ENCODE measurements at regions not wholly inside any gene's neighbourhood (a gene's known extent, or its start where the extent isn't known, plus 50 kb on each side); places are given as distances from the start of the nearest gene placed in this dataset.

GRCh38 chr6:85866758-85867401 lies 224.2 kb upstream of the SYNCRIP start:
- Histone ChIP-seq H3K79me2 (ENCODE audit: control insufficient read depth, insufficient read depth, low read length) (no peaks in the 10 kb centered on the region), H3K36me3 (replicated peaks in 1 of 2; ENCODE audit: control extremely low read depth in 1 of 2, control insufficient read depth in 1 of 2, extremely low read depth in 1 of 2, insufficient read depth in 2 of 2, low read length in 1 of 2) (no peaks in the 10 kb centered on the region), H3K4me2 (replicated peaks; ENCODE audit: low read depth, low read length, poor library complexity, severe bottlenecking) (no peak overlapping the region), H3K9ac (ENCODE audit: low read length) (no peak overlapping the region), H3K9me3 (ENCODE audit: control extremely low read depth in 1 of 3, control insufficient read depth in 2 of 3, insufficient read depth in 1 of 3, low read length in 2 of 3) (no peaks in the 10 kb centered on the region), H2AFZ (ENCODE audit: insufficient read depth, low read depth, low read length, poor library complexity, severe bottlenecking) (no peak overlapping the region), H3K27me3 (replicated peaks in 1 of 4; ENCODE audit: control extremely low read depth in 1 of 4, control insufficient read depth in 3 of 4, insufficient read depth in 4 of 4, low read length in 3 of 4) (no peaks in the 10 kb centered on the region), H3K27ac (ENCODE audit: low read length in 2 of 2) (no peak overlapping the region), H3K4me1 (ENCODE audit: control insufficient read depth in 2 of 2, insufficient read depth in 2 of 2, low read length in 2 of 2) (no peaks in the 10 kb centered on the region), H4K20me1 (ENCODE audit: control insufficient read depth, insufficient read depth, low read length, poor library complexity, severe bottlenecking) (no peaks in the 10 kb centered on the region), H3K4me3 (ENCODE audit: control extremely low read depth in 1 of 5, extremely low read depth in 1 of 5, insufficient read depth in 1 of 5, low read depth in 2 of 5, low read length in 4 of 5) (no peak overlapping the region)
- WGBS (ENCODE audit: insufficient coverage), result 85% methylated on average over 7 of the region's 10 CpGs
- TF ChIP-seq CTCF (IDR thresholded peaks at IDR 0.05), result no peak
- no peak for TF ChIP-seq EZH2 (IDR thresholded peaks at IDR 0.05; ENCODE audit: borderline replicate concordance, insufficient read depth, low read depth, low read length, poor library complexity, severe bottlenecking)
- intact Hi-C loops (cut with micrococcal nuclease), result no loop called here
- Mint-ChIP-seq H3K4me1 (no peaks in the 10 kb centered on the region), H3K27me3 (no peaks in the 10 kb centered on the region), H3K9me3 (ENCODE audit: insufficient read depth) (no peaks in the 10 kb centered on the region), H3K4me3 (no peak overlapping the region), H3K27ac (no peak overlapping the region)
- ChIA-PET CTCF (no interaction called here), POLR2A (no interaction called here)
- no peak for ATAC-seq (ENCODE audit: low read depth)
- no peak for DNase-seq

GRCh38 chr6:85866370-85866730 lies 223.7 kb upstream of the SYNCRIP start:
- no peaks in the 10 kb centered on the region for H3K79me2 ChIP-seq (ENCODE audit: control insufficient read depth, insufficient read depth, low read length)
- peak overlapping the region; percentile 46 for H3K4me2 ChIP-seq (replicated peaks; ENCODE audit: low read depth, low read length, poor library complexity, severe bottlenecking)
- H3K27me3 Mint-ChIP-seq, result no peaks in the 10 kb centered on the region
- ATAC-seq (ENCODE audit: low read depth) (no peak), DNase-seq (no peak)
- H3K27me3 ChIP-seq (replicated peaks in 1 of 4; ENCODE audit: control extremely low read depth in 1 of 4, control insufficient read depth in 3 of 4, insufficient read depth in 4 of 4, low read length in 3 of 4), result no peaks in the 10 kb centered on the region
- no peaks in the 10 kb centered on the region for H3K4me1 Mint-ChIP-seq
- ChIA-PET CTCF (no interaction called here), POLR2A (no interaction called here)
- TF ChIP-seq EZH2 (IDR thresholded peaks at IDR 0.05; ENCODE audit: borderline replicate concordance, insufficient read depth, low read depth, low read length, poor library complexity, severe bottlenecking) (no peak), CTCF (IDR thresholded peaks at IDR 0.05) (no peak)
- no peak overlapping the region for H3K4me3 ChIP-seq (ENCODE audit: control extremely low read depth in 1 of 5, extremely low read depth in 1 of 5, insufficient read depth in 1 of 5, low read depth in 2 of 5, low read length in 4 of 5)
- no peak overlapping the region for H3K27ac ChIP-seq (ENCODE audit: low read length in 2 of 2)
- H4K20me1 ChIP-seq (ENCODE audit: control insufficient read depth, insufficient read depth, low read length, poor library complexity, severe bottlenecking), result no peaks in the 10 kb centered on the region
- H3K4me3 Mint-ChIP-seq, result no peak overlapping the region
- no peaks in the 10 kb centered on the region for H3K9me3 Mint-ChIP-seq (ENCODE audit: insufficient read depth)
- no CpG with 5 or more reads among the region's 5 CpGs for WGBS (ENCODE audit: insufficient coverage)
- H2AFZ ChIP-seq (ENCODE audit: insufficient read depth, low read depth, low read length, poor library complexity, severe bottlenecking), result no peak overlapping the region
- no peaks in the 10 kb centered on the region for H3K36me3 ChIP-seq (replicated peaks in 1 of 2; ENCODE audit: control extremely low read depth in 1 of 2, control insufficient read depth in 1 of 2, extremely low read depth in 1 of 2, insufficient read depth in 2 of 2, low read length in 1 of 2)
- H3K9me3 ChIP-seq (ENCODE audit: control extremely low read depth in 1 of 3, control insufficient read depth in 2 of 3, insufficient read depth in 1 of 3, low read length in 2 of 3), result no peaks in the 10 kb centered on the region
- intact Hi-C loops (cut with micrococcal nuclease), result no loop called here
- H3K9ac ChIP-seq (ENCODE audit: low read length), result no peak overlapping the region
- no peak overlapping the region for H3K27ac Mint-ChIP-seq
- no peaks in the 10 kb centered on the region for H3K4me1 ChIP-seq (ENCODE audit: control insufficient read depth in 2 of 2, insufficient read depth in 2 of 2, low read length in 2 of 2)
